ENCODE measurements at regions not wholly inside any gene's neighbourhood (a gene's known extent, or its start where the extent isn't known, plus 50 kb on each side); places are given as distances from the start of the nearest gene placed in this dataset.

GRCh38 chr14:29518335-29518734 lies 409.3 kb downstream of the PRKD1 start:
- no peaks in the 10 kb centered on the region for H3K36me3 ChIP-seq
- TF ChIP-seq, protein P1, sequence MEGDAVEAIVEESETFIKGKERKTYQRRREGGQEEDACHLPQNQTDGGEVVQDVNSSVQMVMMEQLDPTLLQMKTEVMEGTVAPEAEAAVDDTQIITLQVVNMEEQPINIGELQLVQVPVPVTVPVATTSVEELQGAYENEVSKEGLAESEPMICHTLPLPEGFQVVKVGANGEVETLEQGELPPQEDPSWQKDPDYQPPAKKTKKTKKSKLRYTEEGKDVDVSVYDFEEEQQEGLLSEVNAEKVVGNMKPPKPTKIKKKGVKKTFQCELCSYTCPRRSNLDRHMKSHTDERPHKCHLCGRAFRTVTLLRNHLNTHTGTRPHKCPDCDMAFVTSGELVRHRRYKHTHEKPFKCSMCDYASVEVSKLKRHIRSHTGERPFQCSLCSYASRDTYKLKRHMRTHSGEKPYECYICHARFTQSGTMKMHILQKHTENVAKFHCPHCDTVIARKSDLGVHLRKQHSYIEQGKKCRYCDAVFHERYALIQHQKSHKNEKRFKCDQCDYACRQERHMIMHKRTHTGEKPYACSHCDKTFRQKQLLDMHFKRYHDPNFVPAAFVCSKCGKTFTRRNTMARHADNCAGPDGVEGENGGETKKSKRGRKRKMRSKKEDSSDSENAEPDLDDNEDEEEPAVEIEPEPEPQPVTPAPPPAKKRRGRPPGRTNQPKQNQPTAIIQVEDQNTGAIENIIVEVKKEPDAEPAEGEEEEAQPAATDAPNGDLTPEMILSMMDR (IDR thresholded peaks at IDR 0.05) = no peak
- no peak overlapping the region for H3K27ac ChIP-seq
- intact Hi-C loops (cut with DNase I) = no loop called here
- H3K27me3 ChIP-seq = no peaks in the 10 kb centered on the region
- DNase-seq (no peak), ATAC-seq (no peak)
- H3K4me1 ChIP-seq = no peaks in the 10 kb centered on the region
- no peak overlapping the region for H3K4me3 ChIP-seq
- H3K9me3 ChIP-seq = peaks cover 0 to 11% of the 10 kb centered on the region in 2 donors

DNA sequence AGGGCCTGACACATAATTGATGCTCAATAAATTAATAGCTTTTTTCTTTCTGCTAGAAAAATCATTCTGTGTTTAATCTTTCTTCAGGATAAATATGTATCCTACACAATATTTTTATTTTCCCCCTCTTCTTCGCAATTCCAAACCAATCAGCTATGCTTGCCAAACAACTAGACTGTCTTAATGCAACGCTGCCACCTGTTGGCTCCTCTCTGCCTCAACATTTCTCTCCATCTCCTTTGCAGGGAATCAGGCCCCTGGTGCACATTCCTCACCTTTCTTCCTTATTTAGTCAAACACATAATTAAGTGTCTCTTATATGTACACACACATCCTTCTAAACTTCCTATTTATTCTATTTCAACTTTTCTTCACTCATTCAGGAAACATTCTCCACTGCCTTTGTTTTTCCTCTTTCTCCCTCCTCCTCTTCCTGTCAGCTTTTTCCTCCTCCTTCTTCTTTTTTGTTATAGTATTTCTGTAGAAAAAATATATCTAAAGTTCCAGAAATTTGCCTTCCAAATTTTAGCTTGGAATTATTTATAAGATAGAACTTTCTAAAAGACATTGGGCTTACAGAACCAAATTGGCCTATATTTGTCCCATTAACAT lies 406.0 kb downstream of the PRKD1 start:
- H3K36me3 ChIP-seq = no peaks in the 10 kb centered on the region
- TF ChIP-seq, protein P1 (IDR thresholded peaks at IDR 0.05) = no peak

More for the DNA sequence above, 406.0 kb downstream of the PRKD1 start:
- H3K27me3 ChIP-seq = no peaks in the 10 kb centered on the region
- no peak for DNase-seq
- H3K27ac ChIP-seq = no peak overlapping the region
- ATAC-seq = no peak
- H3K9me3 ChIP-seq = peaks cover 0 to 11% of the 10 kb centered on the region in 2 donors
- no peaks in the 10 kb centered on the region for H3K4me1 ChIP-seq
- no peak overlapping the region for H3K4me3 ChIP-seq
- intact Hi-C loops (cut with DNase I) = no loop called here

Data from left lung (tissue), 4 donors.